Caki2 (cell line): ENCODE measurements at regions not wholly inside any gene's neighbourhood (a gene's known extent, or its start where the extent isn't known, plus 50 kb on each side); places are given as distances from the start of the nearest gene placed in this dataset.
"Not testable (repeated sequence)": the region's sequence is repeated elsewhere in the genome, so short reads cannot be mapped to it uniquely, and the experiment has no call there.

Experiments used
- DNase-seq: peaks from one replicate; pipeline ENCODE4 v3.0.0-alpha.2; 2015; ENCODE audit warnings: low read depth
- in situ Hi-C: cut with HindIII; loops from 2 replicates; pipeline ENCODE4 v1.10.0; 2016; ENCODE audit warnings: low sequenced_read_pairs, low pct_unique_long_range_greater_than_20kb, mixed read lengths

- DNase-seq = no peak
- in situ Hi-C loops = no loop called here
These were observed 122.0 kb downstream of the SLC17A6 start for GRCh38 chr11:22460181-22460580.

GRCh38 chr11:22459048-22459447 is 120.9 kb downstream of the SLC17A6 start:
- DNase-seq = no peak

GRCh38 chr11:22458161-22458560 is 120.0 kb downstream of the SLC17A6 start:
- in situ Hi-C loops = no loop called here
- no peak for DNase-seq

More at GRCh38 chr11:22459048-22459447, 120.9 kb downstream of the SLC17A6 start:
- in situ Hi-C loops = no loop called here

GRCh38 chr11:22456993-22457762 is 119.0 kb downstream of the SLC17A6 start:
- no peak for DNase-seq
- in situ Hi-C loops = no loop called here

- in situ Hi-C loops = no loop called here
- no peak for DNase-seq
These were observed 116.4 kb downstream of the SLC17A6 start for GRCh38 chr11:22454461-22455090.

GRCh38 chr11:22449441-22449840 is 111.3 kb downstream of the SLC17A6 start:
- in situ Hi-C loops = no loop called here

GRCh38 chr11:22444076-22444475 is 105.9 kb downstream of the SLC17A6 start:
- DNase-seq = no peak
- in situ Hi-C loops = no loop called here

More at GRCh38 chr11:22449441-22449840, 111.3 kb downstream of the SLC17A6 start:
- DNase-seq = no peak

GRCh38 chr11:22441831-22442230 is 103.7 kb downstream of the SLC17A6 start:
- in situ Hi-C loops = no loop called here

GRCh38 chr11:22435582-22435981 is 97.4 kb downstream of the SLC17A6 start:
- in situ Hi-C loops, DNase-seq: not testable (repeated sequence)

More at GRCh38 chr11:22441831-22442230, 103.7 kb downstream of the SLC17A6 start:
- no peak for DNase-seq

- no peak for DNase-seq
- in situ Hi-C loops = no loop called here
These were observed 95.3 kb downstream of the SLC17A6 start for GRCh38 chr11:22433517-22433916.

GRCh38 chr11:22433094-22433455 is 94.9 kb downstream of the SLC17A6 start:
- in situ Hi-C loops = no loop called here
- DNase-seq = no peak

GRCh38 chr11:22432291-22433093 is 94.3 kb downstream of the SLC17A6 start:
- no peak for DNase-seq
- in situ Hi-C loops = no loop called here

GRCh38 chr11:22431106-22431505 is 92.9 kb downstream of the SLC17A6 start:
- no peak for DNase-seq
- in situ Hi-C loops = no loop called here

- in situ Hi-C loops = no loop called here
- DNase-seq = no peak
These were observed 92.5 kb downstream of the SLC17A6 start for GRCh38 chr11:22430639-22431038.

- no peak for DNase-seq
- in situ Hi-C loops = no loop called here
These were observed 92.0 kb downstream of the SLC17A6 start for GRCh38 chr11:22430141-22430541.
